ENCODE measurements at regions not wholly inside any gene's neighbourhood (a gene's known extent, or its start where the extent isn't known, plus 50 kb on each side); places are given as distances from the start of the nearest gene placed in this dataset.

DNA sequence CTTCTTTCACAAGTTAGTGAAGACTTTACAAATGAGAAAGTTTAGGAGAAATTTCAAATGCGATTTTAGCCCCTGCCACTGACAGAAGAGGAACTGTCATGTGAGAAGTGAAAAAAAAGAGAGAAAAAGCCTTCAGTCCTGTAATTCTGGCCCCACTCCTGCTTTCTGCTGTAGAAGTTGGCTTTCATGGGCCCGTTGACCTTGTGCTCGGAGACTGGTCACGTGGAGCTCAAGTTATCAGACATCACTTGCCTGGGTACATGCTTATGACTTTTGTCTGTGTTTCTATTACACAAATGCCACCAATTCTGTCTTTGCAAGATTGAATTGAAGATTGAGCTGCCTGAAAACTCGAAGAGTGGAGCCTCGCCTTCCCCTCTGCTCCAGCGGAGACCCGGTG, 749.9 kb downstream of the BCL11A start:
- Mint-ChIP-seq H3K27ac (no peak overlapping the region), H3K27me3 (ENCODE audit: insufficient read depth) (no peaks in the 10 kb centered on the region), H3K4me3 (no peak overlapping the region), H3K36me3 (ENCODE audit: low read depth) (no peaks in the 10 kb centered on the region), H3K4me1 (ENCODE audit: low read depth) (no peaks in the 10 kb centered on the region), H3K9me3 (peaks cover 66% of the 10 kb centered on the region)
- no peak for DNase-seq
- TF ChIP-seq, protein P1, sequence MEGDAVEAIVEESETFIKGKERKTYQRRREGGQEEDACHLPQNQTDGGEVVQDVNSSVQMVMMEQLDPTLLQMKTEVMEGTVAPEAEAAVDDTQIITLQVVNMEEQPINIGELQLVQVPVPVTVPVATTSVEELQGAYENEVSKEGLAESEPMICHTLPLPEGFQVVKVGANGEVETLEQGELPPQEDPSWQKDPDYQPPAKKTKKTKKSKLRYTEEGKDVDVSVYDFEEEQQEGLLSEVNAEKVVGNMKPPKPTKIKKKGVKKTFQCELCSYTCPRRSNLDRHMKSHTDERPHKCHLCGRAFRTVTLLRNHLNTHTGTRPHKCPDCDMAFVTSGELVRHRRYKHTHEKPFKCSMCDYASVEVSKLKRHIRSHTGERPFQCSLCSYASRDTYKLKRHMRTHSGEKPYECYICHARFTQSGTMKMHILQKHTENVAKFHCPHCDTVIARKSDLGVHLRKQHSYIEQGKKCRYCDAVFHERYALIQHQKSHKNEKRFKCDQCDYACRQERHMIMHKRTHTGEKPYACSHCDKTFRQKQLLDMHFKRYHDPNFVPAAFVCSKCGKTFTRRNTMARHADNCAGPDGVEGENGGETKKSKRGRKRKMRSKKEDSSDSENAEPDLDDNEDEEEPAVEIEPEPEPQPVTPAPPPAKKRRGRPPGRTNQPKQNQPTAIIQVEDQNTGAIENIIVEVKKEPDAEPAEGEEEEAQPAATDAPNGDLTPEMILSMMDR (IDR thresholded peaks at IDR 0.05), result no peak

DNA sequence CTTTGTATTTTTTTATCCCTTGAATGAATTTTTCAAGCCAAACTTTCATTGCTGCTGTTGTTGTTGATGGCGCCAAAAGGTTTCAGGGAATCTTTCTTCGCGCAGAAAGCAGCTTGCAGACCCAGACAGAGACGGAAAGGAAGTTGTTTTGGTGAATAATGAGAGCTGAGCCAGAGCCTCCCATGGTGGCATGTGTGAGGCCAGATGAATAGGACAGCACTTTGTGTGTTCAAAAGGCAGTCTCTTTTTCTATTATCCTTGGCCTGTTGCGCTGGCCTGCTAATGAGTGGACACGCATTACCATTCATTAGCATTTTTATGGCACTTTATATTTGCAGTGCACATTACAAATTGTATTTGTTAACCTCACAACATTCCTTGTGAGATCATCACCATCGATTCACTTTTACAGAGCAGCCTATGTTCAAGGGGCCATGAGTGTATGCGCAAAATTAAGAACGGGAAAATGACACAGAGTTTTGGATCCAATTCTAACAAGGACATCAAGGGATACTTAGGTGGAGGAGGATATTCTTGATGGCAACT, 754.7 kb downstream of the BCL11A start:
- Mint-ChIP-seq H3K27ac (no peak overlapping the region), H3K27me3 (ENCODE audit: insufficient read depth) (no peaks in the 10 kb centered on the region), H3K4me1 (ENCODE audit: low read depth) (no peaks in the 10 kb centered on the region), H3K9me3 (peaks cover 46% of the 10 kb centered on the region), H3K4me3 (no peak overlapping the region), H3K36me3 (ENCODE audit: low read depth) (no peaks in the 10 kb centered on the region)
- no peak for DNase-seq
- TF ChIP-seq, protein P1 (IDR thresholded peaks at IDR 0.05), result no peak

DNA sequence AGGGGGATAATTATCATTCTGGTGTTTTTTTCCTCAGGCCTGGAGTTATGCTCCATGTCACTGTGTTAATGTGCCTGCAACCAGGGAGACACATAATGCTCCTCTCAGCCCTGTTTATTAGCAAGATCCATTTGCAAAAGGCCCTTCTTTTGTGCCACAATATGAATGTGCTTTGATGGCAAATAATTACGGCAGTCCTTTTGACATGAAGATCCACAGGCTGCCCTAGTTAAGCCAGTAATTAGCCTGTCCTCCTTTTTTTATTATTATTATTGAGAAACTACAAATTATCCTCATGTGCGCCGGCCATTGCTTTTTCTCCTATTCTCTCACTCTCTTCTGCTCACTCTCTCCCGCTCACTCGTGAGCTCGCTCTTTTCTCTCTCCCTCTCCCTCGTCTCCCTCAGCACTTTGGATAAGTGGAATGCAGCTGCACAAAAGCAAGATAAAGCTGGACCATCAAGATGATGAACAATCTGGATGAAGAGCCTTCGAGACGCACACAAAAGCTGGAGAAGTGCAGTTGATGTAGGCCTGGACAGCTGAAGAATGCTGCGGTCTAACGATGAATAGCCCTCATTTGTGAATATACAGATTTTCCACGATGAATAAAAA, 762.3 kb downstream of the BCL11A start:
- TF ChIP-seq, protein P1 (IDR thresholded peaks at IDR 0.05), result no peak
- H3K36me3 Mint-ChIP-seq (ENCODE audit: low read depth), result no peaks in the 10 kb centered on the region
- H3K4me3 Mint-ChIP-seq, result no peak overlapping the region
- no peak overlapping the region for H3K27ac Mint-ChIP-seq
- peaks cover 47% of the 10 kb centered on the region for H3K9me3 Mint-ChIP-seq
- H3K27me3 Mint-ChIP-seq (ENCODE audit: insufficient read depth), result no peaks in the 10 kb centered on the region; the same call in 1 of the 2 replicates
- no peaks in the 10 kb centered on the region for H3K4me1 Mint-ChIP-seq (ENCODE audit: low read depth)
- DNase-seq, result no peak

DNA sequence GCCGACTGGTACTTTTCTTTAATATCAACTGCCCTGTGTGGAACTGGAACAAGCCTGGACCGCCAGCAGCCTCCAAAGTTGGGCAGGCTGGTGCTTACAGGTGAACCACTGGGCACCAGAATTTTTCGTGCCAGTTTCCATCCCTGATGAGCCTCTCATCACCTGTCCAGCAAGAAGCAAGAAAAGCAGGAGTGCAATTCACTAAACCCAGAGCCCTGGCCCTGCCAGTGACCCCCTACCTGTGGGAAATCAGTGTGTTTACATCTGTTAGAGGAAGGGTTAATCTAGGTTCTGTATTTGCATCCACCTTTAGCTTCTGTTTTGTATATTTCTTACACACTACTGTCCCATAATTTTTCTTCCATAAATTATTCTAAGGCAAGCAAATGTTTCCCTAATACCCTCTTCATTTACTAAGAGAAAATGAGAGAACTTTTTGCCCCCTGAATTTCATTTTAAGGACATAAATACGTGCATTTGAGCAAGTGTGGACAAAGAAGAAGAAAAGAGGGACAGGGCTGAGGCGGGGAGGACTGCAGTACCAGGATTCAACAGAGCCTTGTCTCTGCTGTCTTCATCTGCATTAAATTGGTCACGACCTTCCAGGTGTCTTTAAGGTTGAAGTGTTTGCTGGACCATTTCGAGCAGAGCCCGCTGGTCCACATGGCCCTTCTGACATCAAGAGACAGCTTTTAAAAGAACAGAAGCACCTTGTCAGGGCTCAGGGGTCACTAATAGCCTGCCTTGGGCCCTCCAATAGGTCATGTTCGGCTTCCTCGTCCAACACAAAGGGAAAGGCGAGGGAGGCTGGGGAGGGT, 763.1 kb downstream of the BCL11A start:
- no peak overlapping the region for H3K4me3 Mint-ChIP-seq
- no peaks in the 10 kb centered on the region; the same call in 1 of the 2 replicates for H3K27me3 Mint-ChIP-seq (ENCODE audit: insufficient read depth)
- peaks cover 47% of the 10 kb centered on the region for H3K9me3 Mint-ChIP-seq
- no peaks in the 10 kb centered on the region for H3K36me3 Mint-ChIP-seq (ENCODE audit: low read depth)
- H3K4me1 Mint-ChIP-seq (ENCODE audit: low read depth), result no peaks in the 10 kb centered on the region
- H3K27ac Mint-ChIP-seq, result no peak overlapping the region
- TF ChIP-seq, protein P1 (IDR thresholded peaks at IDR 0.05), result no peak
- DNase-seq, result no peak

DNA sequence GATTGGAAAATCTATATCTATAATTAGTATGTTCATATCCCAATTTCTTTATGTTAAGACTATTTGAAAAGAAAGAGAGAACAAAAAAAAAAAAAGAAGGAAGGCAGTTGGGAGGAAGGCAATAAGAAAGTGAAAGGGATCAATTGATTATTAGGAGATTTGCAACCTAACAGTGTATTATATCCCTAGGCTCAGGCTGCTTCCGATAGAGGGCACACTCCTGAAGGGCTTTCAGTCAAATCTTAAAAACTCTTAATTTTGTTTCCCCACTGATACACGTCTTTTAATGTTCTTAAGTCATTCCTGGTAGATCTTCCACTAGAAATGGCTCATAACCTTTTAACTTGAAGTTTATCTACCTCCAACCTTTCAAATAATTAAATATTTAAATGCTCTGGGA, 763.9 kb downstream of the BCL11A start:
- Mint-ChIP-seq H3K4me1 (ENCODE audit: low read depth) (no peaks in the 10 kb centered on the region), H3K9me3 (peaks cover 47% of the 10 kb centered on the region), H3K36me3 (ENCODE audit: low read depth) (no peaks in the 10 kb centered on the region), H3K27me3 (ENCODE audit: insufficient read depth) (no peaks in the 10 kb centered on the region; the same call in 1 of the 2 replicates), H3K27ac (no peak overlapping the region), H3K4me3 (no peak overlapping the region)
- DNase-seq, result no peak
- TF ChIP-seq, protein P1 (IDR thresholded peaks at IDR 0.05), result no peak

Measured in HFFc6 (cell line).